ENCODE measurements at regions not wholly inside any gene's neighbourhood (a gene's known extent, or its start where the extent isn't known, plus 50 kb on each side); places are given as distances from the start of the nearest gene placed in this dataset.

DNA sequence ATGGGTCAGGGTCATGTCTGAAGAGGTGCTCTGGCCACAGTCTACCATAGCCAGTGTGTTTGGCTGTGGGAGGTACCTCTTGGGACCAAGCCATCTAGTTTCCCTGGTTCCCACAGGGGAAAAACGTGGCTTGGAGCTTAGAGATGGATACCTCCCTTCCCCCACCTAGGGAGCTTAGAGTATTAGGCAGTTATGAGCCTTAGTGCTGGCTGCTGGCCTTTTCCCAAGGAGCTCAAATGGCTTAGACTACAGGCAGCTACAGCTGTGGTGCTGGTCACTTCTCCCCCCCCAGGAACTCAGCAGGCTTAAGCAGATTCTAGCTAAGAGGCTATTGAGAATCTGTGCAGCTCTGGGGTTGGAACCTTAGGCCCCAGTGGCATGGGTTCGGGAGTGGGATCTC, 591.2 kb downstream of the NSUN3 start:
- TF ChIP-seq, protein P1, sequence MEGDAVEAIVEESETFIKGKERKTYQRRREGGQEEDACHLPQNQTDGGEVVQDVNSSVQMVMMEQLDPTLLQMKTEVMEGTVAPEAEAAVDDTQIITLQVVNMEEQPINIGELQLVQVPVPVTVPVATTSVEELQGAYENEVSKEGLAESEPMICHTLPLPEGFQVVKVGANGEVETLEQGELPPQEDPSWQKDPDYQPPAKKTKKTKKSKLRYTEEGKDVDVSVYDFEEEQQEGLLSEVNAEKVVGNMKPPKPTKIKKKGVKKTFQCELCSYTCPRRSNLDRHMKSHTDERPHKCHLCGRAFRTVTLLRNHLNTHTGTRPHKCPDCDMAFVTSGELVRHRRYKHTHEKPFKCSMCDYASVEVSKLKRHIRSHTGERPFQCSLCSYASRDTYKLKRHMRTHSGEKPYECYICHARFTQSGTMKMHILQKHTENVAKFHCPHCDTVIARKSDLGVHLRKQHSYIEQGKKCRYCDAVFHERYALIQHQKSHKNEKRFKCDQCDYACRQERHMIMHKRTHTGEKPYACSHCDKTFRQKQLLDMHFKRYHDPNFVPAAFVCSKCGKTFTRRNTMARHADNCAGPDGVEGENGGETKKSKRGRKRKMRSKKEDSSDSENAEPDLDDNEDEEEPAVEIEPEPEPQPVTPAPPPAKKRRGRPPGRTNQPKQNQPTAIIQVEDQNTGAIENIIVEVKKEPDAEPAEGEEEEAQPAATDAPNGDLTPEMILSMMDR (IDR thresholded peaks at IDR 0.05) = no peak
- no peak overlapping the region for H3K4me3 ChIP-seq (ENCODE audit: low read length)
- H3K9me3 ChIP-seq (ENCODE audit: control insufficient read depth, insufficient read depth, low read length) = peaks cover 11% of the 10 kb centered on the region

DNA sequence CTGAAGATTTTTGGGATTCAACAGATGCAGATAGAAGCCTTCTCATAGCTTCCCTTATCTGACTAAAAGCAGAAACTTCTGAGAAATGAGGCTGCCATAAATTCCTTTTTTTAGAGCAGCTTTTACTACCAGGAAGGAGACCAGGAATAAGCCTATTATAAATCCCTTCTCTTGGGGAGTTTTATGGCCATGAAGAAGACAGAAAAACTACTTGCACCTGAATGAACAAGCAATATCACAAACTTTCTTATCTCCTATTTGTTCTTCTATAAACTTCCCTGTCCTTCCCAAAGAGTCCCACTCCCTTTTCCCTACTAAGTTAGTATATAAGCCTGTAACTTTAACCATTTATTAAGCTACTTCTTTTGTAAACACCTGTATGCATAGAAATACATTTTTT, 603.1 kb downstream of the NSUN3 start:
- intact Hi-C loops (cut with micrococcal nuclease) = no loop called here
- no peak overlapping the region for H3K4me3 ChIP-seq (ENCODE audit: low read length)
- H3K9me3 ChIP-seq (ENCODE audit: control insufficient read depth, insufficient read depth, low read length) = no peaks in the 10 kb centered on the region
- Mint-ChIP-seq H3K9me3 (peaks cover 7 to 10% of the 10 kb centered on the region in 2 donors), H3K4me3 (no peak overlapping the region), H3K36me3 (no peaks in the 10 kb centered on the region), H3K4me1 (no peaks in the 10 kb centered on the region), H3K27ac (no peak overlapping the region), H3K27me3 (ENCODE audit: low read depth in 2 of 2) (no peaks in the 10 kb centered on the region)
- ATAC-seq (no peak), DNase-seq (no peak)
- H3K36me3 ChIP-seq (ENCODE audit: control insufficient read depth, insufficient read depth, low read length) = no peaks in the 10 kb centered on the region
- no peaks in the 10 kb centered on the region for H3K27me3 ChIP-seq (ENCODE audit: control insufficient read depth, insufficient read depth, low read length)
- TF ChIP-seq, protein P1 (IDR thresholded peaks at IDR 0.05) = no peak
- H3K27ac ChIP-seq (ENCODE audit: low read length) = no peak overlapping the region
- H3K4me1 ChIP-seq (ENCODE audit: control insufficient read depth, insufficient read depth, low read length) = no peaks in the 10 kb centered on the region

More for the DNA sequence above, 591.2 kb downstream of the NSUN3 start:
- Mint-ChIP-seq H3K4me1 (no peaks in the 10 kb centered on the region), H3K27me3 (ENCODE audit: low read depth in 2 of 2) (no peaks in the 10 kb centered on the region), H3K36me3 (peaks cover 20% of the 10 kb centered on the region), H3K9me3 (peaks cover 21 to 26% of the 10 kb centered on the region in 2 donors), H3K4me3 (no peak overlapping the region), H3K27ac (no peak overlapping the region)
- WGBS (ENCODE audit: insufficient coverage) = 84% methylated on average over 1 of the region's 2 CpGs
- intact Hi-C loops (cut with micrococcal nuclease) = no loop called here
- no peaks in the 10 kb centered on the region for H3K36me3 ChIP-seq (ENCODE audit: control insufficient read depth, insufficient read depth, low read length)
- ATAC-seq (no peak), DNase-seq (no peak)
- no peaks in the 10 kb centered on the region for H3K27me3 ChIP-seq (ENCODE audit: control insufficient read depth, insufficient read depth, low read length)
- no peak overlapping the region for H3K27ac ChIP-seq (ENCODE audit: low read length)
- H3K4me1 ChIP-seq (ENCODE audit: control insufficient read depth, insufficient read depth, low read length) = no peaks in the 10 kb centered on the region

DNA sequence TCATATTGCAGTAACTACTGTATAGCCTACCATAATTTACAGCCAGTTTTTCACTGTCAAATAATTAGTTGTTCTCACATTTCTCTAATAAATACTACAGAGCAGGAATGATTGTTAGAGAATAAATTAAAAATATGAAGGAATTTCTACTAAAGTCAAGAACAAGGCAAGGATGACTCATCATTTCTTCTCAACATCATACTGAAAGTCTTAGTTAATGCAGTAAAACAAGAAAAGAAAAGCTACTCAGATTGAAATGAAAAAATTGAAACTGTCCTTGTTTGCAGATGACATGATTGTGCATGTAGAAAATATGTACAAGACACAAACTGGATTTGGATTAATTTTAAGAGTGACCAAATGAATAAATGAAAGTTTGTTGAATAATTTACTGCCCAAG, 608.2 kb downstream of the NSUN3 start:
- no peak for ATAC-seq
- H3K27ac Mint-ChIP-seq = no peak overlapping the region
- TF ChIP-seq, protein P1 (IDR thresholded peaks at IDR 0.05) = no peak
- Histone ChIP-seq H3K4me1 (ENCODE audit: control insufficient read depth, insufficient read depth, low read length) (no peaks in the 10 kb centered on the region), H3K36me3 (ENCODE audit: control insufficient read depth, insufficient read depth, low read length) (no peaks in the 10 kb centered on the region), H3K27ac (ENCODE audit: low read length) (no peak overlapping the region), H3K4me3 (ENCODE audit: low read length) (no peak overlapping the region), H3K9me3 (ENCODE audit: control insufficient read depth, insufficient read depth, low read length) (peaks cover 5% of the 10 kb centered on the region), H3K27me3 (ENCODE audit: control insufficient read depth, insufficient read depth, low read length) (no peaks in the 10 kb centered on the region)
- H3K4me1 Mint-ChIP-seq = no peaks in the 10 kb centered on the region
- no peak overlapping the region for H3K4me3 Mint-ChIP-seq
- H3K9me3 Mint-ChIP-seq = peaks cover 3 to 4% of the 10 kb centered on the region in 2 donors
- intact Hi-C loops (cut with micrococcal nuclease) = no loop called here
- no peaks in the 10 kb centered on the region for H3K36me3 Mint-ChIP-seq
- no peak for DNase-seq
- no peaks in the 10 kb centered on the region for H3K27me3 Mint-ChIP-seq (ENCODE audit: low read depth in 2 of 2)

DNA sequence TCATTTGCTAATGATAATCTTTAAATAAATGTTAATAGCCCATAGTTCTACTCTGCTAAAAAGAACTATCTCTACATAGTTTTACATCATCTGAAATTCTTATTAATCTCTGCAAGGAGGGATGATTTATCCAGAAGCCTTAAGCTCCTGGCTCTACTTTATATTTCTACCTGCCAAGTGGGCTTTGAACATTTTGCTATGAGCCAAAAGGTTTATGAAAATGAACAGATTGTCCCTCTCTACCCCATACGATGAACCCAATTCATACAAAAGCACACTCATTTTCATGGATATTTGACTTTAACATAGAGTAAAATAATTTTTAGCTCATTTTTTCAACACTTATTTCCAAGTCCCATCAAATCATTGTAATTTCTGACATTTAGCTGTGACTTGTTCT, 611.0 kb downstream of the NSUN3 start:
- H3K4me3 ChIP-seq (ENCODE audit: low read length) = no peak overlapping the region
- Mint-ChIP-seq H3K27me3 (ENCODE audit: low read depth in 2 of 2) (no peaks in the 10 kb centered on the region), H3K27ac (no peak overlapping the region), H3K4me3 (no peak overlapping the region), H3K4me1 (no peaks in the 10 kb centered on the region), H3K9me3 (peaks cover 8 to 13% of the 10 kb centered on the region in 2 donors), H3K36me3 (no peaks in the 10 kb centered on the region)
- no CpG with 5 or more reads among the region's 1 CpG for WGBS (ENCODE audit: insufficient coverage)
- intact Hi-C loops (cut with micrococcal nuclease) = no loop called here
- H3K36me3 ChIP-seq (ENCODE audit: control insufficient read depth, insufficient read depth, low read length) = no peaks in the 10 kb centered on the region
- no peak for ATAC-seq
- H3K4me1 ChIP-seq (ENCODE audit: control insufficient read depth, insufficient read depth, low read length) = no peaks in the 10 kb centered on the region
- DNase-seq = no peak
- H3K9me3 ChIP-seq (ENCODE audit: control insufficient read depth, insufficient read depth, low read length) = peaks cover 15% of the 10 kb centered on the region
- H3K27me3 ChIP-seq (ENCODE audit: control insufficient read depth, insufficient read depth, low read length) = no peaks in the 10 kb centered on the region
- TF ChIP-seq, protein P1 (IDR thresholded peaks at IDR 0.05) = no peak
- no peak overlapping the region for H3K27ac ChIP-seq (ENCODE audit: low read length)

All from natural killer cell (primary cell).